Cardiac muscle cell (in vitro differentiated cells and primary cell): ENCODE measurements at regions not wholly inside any gene's neighbourhood (a gene's known extent, or its start where the extent isn't known, plus 50 kb on each side); places are given as distances from the start of the nearest gene placed in this dataset.

ENCODE experiments used
- DNase-seq, 2 donors: peaks; one replicate each; pipeline versions ENCODE4 v3.0.0 to v3.0.0-alpha.2; 2010 to 2017; ENCODE audit warnings: low read depth in 1 of 2, low spot score in 1 of 2
- H3K27ac ChIP-seq: fragments of 200-600 bp; sonication (generic); 2 replicates; pipeline ENCODE4 v1.5.1; 2016
- H3K27me3 ChIP-seq: fragments of 200-600 bp; sonication (generic); 2 replicates; pipeline ENCODE4 v1.6.0; 2016; ENCODE audit warnings: control low read depth
- H3K36me3 ChIP-seq: fragments of 200-600 bp; sonication (generic); 2 replicates; pipeline ENCODE4 v1.5.1; 2016; ENCODE audit warnings: control low read depth
- H3K4me1 ChIP-seq: fragments of 200-600 bp; sonication (generic); 2 replicates; pipeline ENCODE4 v1.8.1; 2017; ENCODE audit warnings: low read depth, mild to moderate bottlenecking, mixed run types
- H3K4me3 ChIP-seq: fragments of 200-600 bp; sonication (generic); 2 replicates; pipeline ENCODE4 v1.5.1; 2016; ENCODE audit warnings: mild to moderate bottlenecking
- H3K9me3 ChIP-seq: fragments of 200-600 bp; sonication (generic); 2 replicates; pipeline ENCODE4 v1.5.1; 2017; ENCODE audit warnings: low read depth, mild to moderate bottlenecking, control low read depth
- CTCF ChIP-seq: IDR thresholded peaks from 2 replicates; pipeline ENCODE4 v1.5.1; 2012; ENCODE audit warnings: low read depth, mild to moderate bottlenecking, low read length

DNA sequence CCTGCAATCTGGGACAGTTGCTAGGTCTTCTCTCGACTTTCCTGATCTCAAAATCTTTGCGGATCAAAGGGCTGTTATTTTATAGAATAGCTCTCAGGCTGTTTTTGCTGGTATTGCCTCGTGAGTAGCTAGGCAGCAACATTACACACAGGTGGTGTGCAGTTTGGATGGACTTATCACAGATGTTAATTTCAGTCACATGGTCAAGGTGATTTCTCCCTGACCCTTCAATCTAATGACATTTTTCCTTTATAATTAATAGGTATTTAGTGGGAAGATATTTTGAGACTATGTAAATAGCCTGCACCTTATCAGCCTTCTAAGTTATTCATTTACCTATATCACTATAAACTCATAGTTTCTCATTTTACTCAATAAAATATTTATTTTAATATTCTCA is 309.6 kb upstream of the PRKCQ start:
- no peak overlapping the region for H3K4me3 ChIP-seq
- H3K27ac ChIP-seq, result no peak overlapping the region
- H3K9me3 ChIP-seq, result no peaks in the 10 kb centered on the region
- no peaks in the 10 kb centered on the region for H3K27me3 ChIP-seq
- TF ChIP-seq CTCF, result no peak
- no peaks in the 10 kb centered on the region for H3K4me1 ChIP-seq
- no peaks in the 10 kb centered on the region for H3K36me3 ChIP-seq
- no peak for DNase-seq

- Histone ChIP-seq H3K9me3 (no peaks in the 10 kb centered on the region), H3K4me3 (no peak overlapping the region), H3K4me1 (no peaks in the 10 kb centered on the region), H3K27me3 (no peaks in the 10 kb centered on the region), H3K36me3 (no peaks in the 10 kb centered on the region), H3K27ac (no peak overlapping the region)
- no peak for DNase-seq
- TF ChIP-seq CTCF, result no peak
Measured at GRCh38 chr10:6888434-6888833, 308.4 kb upstream of the PRKCQ start.

GRCh38 chr10:6885284-6885683 is 305.2 kb upstream of the PRKCQ start:
- no peak for DNase-seq
- Histone ChIP-seq H3K36me3 (no peaks in the 10 kb centered on the region), H3K9me3 (no peaks in the 10 kb centered on the region), H3K27me3 (no peaks in the 10 kb centered on the region), H3K4me1 (no peaks in the 10 kb centered on the region), H3K27ac (no peak overlapping the region), H3K4me3 (no peak overlapping the region)
- no peak for TF ChIP-seq CTCF

DNA sequence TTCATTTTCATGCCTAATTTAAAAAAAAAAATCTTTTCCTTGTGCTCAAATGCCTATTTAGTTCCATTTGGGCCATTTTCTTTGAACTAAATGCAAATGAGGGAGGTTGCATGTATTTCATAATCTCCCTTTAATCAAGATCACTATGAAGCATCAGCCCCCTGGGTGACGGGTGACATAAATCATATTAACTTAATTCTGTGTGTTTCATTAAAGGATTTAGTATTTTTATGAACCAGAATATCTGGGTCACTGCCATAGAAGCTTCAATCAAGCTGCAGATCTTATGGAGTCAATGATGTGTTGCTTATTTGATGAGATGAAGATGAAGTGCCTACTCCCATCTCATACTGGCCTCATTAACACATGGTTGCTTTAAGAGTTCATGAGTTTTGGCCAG is 301.9 kb upstream of the PRKCQ start:
- Histone ChIP-seq H3K4me1 (no peaks in the 10 kb centered on the region), H3K9me3 (no peaks in the 10 kb centered on the region), H3K27ac (no peak overlapping the region), H3K4me3 (no peak overlapping the region), H3K27me3 (no peaks in the 10 kb centered on the region), H3K36me3 (no peaks in the 10 kb centered on the region)
- DNase-seq, result no peak
- no peak for TF ChIP-seq CTCF

DNA sequence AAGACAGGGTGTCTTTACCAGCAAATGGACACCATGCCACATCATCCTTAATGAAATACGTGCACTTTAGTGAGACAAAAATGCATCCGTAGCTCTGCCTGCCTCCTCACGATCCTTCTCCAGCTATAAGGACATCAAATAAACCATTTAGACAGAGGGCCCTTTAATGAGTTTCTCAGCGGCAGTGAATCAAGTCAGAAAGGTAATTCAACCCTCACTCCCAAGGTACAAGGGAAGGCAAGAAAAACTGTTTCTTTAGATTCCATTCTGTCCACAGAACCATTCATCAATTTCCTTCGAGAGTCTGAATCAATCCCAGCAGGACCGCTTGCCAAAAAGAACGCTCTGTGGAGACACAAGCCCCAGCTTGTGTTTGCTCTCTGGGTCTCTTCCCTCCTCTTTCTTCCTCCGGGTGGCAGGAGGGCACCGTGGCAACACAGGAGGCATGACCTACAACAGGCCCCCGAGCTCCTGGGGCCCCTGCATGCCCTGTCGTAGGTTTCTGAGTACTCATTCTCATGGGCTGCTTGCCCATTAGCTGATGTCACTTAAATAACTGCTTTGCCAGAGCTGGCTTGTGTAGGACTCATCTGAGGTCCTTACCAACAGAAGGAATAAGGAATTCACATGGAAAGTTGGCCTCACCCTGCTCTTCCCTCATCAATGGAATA is 297.8 kb upstream of the PRKCQ start:
- TF ChIP-seq CTCF, result no peak
- no peaks in the 10 kb centered on the region for H3K9me3 ChIP-seq
- H3K27me3 ChIP-seq, result no peaks in the 10 kb centered on the region
- no peaks in the 10 kb centered on the region for H3K36me3 ChIP-seq
- no peaks in the 10 kb centered on the region for H3K4me1 ChIP-seq
- H3K4me3 ChIP-seq, result no peak overlapping the region
- DNase-seq, result no peak
- H3K27ac ChIP-seq, result no peak overlapping the region

DNA sequence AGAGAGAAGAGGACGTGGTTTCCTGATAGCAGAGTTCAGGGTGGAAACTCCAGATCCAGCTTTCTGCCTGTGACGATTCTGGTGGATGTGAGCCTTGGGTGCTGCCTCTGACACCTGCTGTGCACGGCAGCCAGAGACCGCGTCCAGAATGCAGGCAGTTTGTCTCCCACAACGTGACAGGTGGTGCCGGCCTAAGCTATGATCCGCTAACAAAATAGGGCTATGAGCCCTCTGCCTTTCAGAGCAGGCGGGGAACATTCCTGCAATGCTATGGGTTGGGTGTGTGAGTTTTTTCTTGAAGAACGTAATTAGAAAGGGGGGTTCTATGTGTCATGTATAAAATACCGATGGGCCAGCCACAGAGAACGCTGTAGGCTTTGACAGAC is 297.3 kb upstream of the PRKCQ start:
- TF ChIP-seq CTCF, result no peak
- H3K4me3 ChIP-seq, result no peak overlapping the region
- no peaks in the 10 kb centered on the region for H3K27me3 ChIP-seq
- no peak overlapping the region for H3K27ac ChIP-seq
- no peaks in the 10 kb centered on the region for H3K9me3 ChIP-seq
- no peaks in the 10 kb centered on the region for H3K36me3 ChIP-seq
- H3K4me1 ChIP-seq, result no peaks in the 10 kb centered on the region
- DNase-seq, result no peak
